Heart left ventricle (tissue), 13 donors: ENCODE measurements at regions not wholly inside any gene's neighbourhood (a gene's known extent, or its start where the extent isn't known, plus 50 kb on each side); places are given as distances from the start of the nearest gene placed in this dataset.

Experiments used
- CTCF ChIP-seq, 12 donors: fragments of 200-600 bp; sonication (generic) in 4 of 12; IDR thresholded peaks; one replicate each; pipeline versions ENCODE4 v1.5.0 to v1.8.0; 2018 to 2022; ENCODE audit warnings: antibody characterized with exemption in 12 of 12, mild to moderate bottlenecking in 5 of 12
- POLR2A ChIP-seq, 2 donors: fragments of 450-650 bp; IDR thresholded peaks; one replicate each; pipeline ENCODE4 v1.6.1; 2017; ENCODE audit warnings: antibody characterized with exemption in 2 of 2, mild to moderate bottlenecking in 2 of 2, moderate library complexity in 2 of 2
- donor health status: ischemic (EF 13 %, LVEDD 7.1; RV severe dilation, severe dysfunction).
- donor health status: DM: no; HTN: yes; CAD: no.
- donor health status: DM: no; HTN: no; CAD: no.
- donor health status: ischemic (EF 25% LVEDD 6.9; RV normal size, moderate dysfunction).
- donor health status: ischemic (EF 25% LVEDD 5.7; RV mildly dilated, moderate dysfunction).
- donor health status: ischemic (EF 35%, LVEDD 5.7; RV mildly dilated, moderate dysfunction).
- donor health status: nonischemic (EF 11% LVEDD 7.7; RV severe dilation, severe dysfunction).
- donor health status: DM: yes; HTN: yes; CAD: no.
- donor health status: PGD.
- donor health status: ischemic (EF 29% LVEDD 5.4; RV normal size, mild dysfunction).
- donor health status: nonischemic (EF 23%, LVEDD 6.1; RV moderate dilation, normal function).

GRCh38 chr2:184498936-184499335 lies 99.4 kb upstream of the ZNF804A start:
- TF ChIP-seq CTCF (IDR thresholded peaks at IDR 0.05), result no peak
- no peak for TF ChIP-seq POLR2A (IDR thresholded peaks at IDR 0.05)
